ENCODE measurements at regions not wholly inside any gene's neighbourhood (a gene's known extent, or its start where the extent isn't known, plus 50 kb on each side); places are given as distances from the start of the nearest gene placed in this dataset.

- DNase-seq (no peak), ATAC-seq (ENCODE audit: low read depth) (no peak)
- intact Hi-C loops (cut with micrococcal nuclease), result no loop called here
- no CpG with 5 or more reads among the region's 5 CpGs for WGBS (ENCODE audit: insufficient coverage)
- ChIA-PET CTCF (no interaction called here), POLR2A (no interaction called here)
- H3K4me1 Mint-ChIP-seq, result no peaks in the 10 kb centered on the region
- H3K4me2 ChIP-seq (replicated peaks; ENCODE audit: low read depth, low read length, poor library complexity, severe bottlenecking), result no peak overlapping the region
- no peak overlapping the region for H3K4me3 ChIP-seq (ENCODE audit: control extremely low read depth in 1 of 5, extremely low read depth in 1 of 5, insufficient read depth in 1 of 5, low read depth in 2 of 5, low read length in 4 of 5)
- no peak for TF ChIP-seq CTCF (IDR thresholded peaks at IDR 0.05)
- TF ChIP-seq EZH2 (IDR thresholded peaks at IDR 0.05; ENCODE audit: borderline replicate concordance, insufficient read depth, low read depth, low read length, poor library complexity, severe bottlenecking), result no peak
- H3K4me3 Mint-ChIP-seq, result no peak overlapping the region
- no peaks in the 10 kb centered on the region for H4K20me1 ChIP-seq (ENCODE audit: control insufficient read depth, insufficient read depth, low read length, poor library complexity, severe bottlenecking)
- no peak overlapping the region for H3K27ac Mint-ChIP-seq
- H3K36me3 ChIP-seq (replicated peaks in 1 of 2; ENCODE audit: control extremely low read depth in 1 of 2, control insufficient read depth in 1 of 2, extremely low read depth in 1 of 2, insufficient read depth in 2 of 2, low read length in 1 of 2), result no peaks in the 10 kb centered on the region
- H3K27me3 Mint-ChIP-seq, result no peaks in the 10 kb centered on the region
- no peaks in the 10 kb centered on the region for H3K9me3 Mint-ChIP-seq (ENCODE audit: insufficient read depth)
- no peak overlapping the region for H3K27ac ChIP-seq (ENCODE audit: low read length in 2 of 2)
- no peaks in the 10 kb centered on the region for H3K27me3 ChIP-seq (replicated peaks in 1 of 4; ENCODE audit: control extremely low read depth in 1 of 4, control insufficient read depth in 3 of 4, insufficient read depth in 4 of 4, low read length in 3 of 4)
- no peaks in the 10 kb centered on the region for H3K4me1 ChIP-seq (ENCODE audit: control insufficient read depth in 2 of 2, insufficient read depth in 2 of 2, low read length in 2 of 2)
- no peaks in the 10 kb centered on the region for H3K9me3 ChIP-seq (ENCODE audit: control extremely low read depth in 1 of 3, control insufficient read depth in 2 of 3, insufficient read depth in 1 of 3, low read length in 2 of 3)
- H2AFZ ChIP-seq (ENCODE audit: insufficient read depth, low read depth, low read length, poor library complexity, severe bottlenecking), result no peak overlapping the region
- H3K9ac ChIP-seq (ENCODE audit: low read length), result no peak overlapping the region
- H3K79me2 ChIP-seq (ENCODE audit: control insufficient read depth, insufficient read depth, low read length), result no peaks in the 10 kb centered on the region
Measured at GRCh38 chr4:127400276-127400675, 232.5 kb upstream of the INTU start.

- CTCF ChIA-PET, result no interaction called here
- no peak overlapping the region for H3K4me3 ChIP-seq (ENCODE audit: control extremely low read depth in 1 of 5, extremely low read depth in 1 of 5, insufficient read depth in 1 of 5, low read depth in 2 of 5, low read length in 4 of 5)
- H3K4me3 Mint-ChIP-seq, result no peak overlapping the region
- H3K9me3 ChIP-seq (ENCODE audit: control extremely low read depth in 1 of 3, control insufficient read depth in 2 of 3, insufficient read depth in 1 of 3, low read length in 2 of 3), result no peaks in the 10 kb centered on the region
- DNase-seq (peak; percentile 5), ATAC-seq (ENCODE audit: low read depth) (no peak)
- no peak overlapping the region for H3K9ac ChIP-seq (ENCODE audit: low read length)
- no peaks in the 10 kb centered on the region for H3K27me3 ChIP-seq (replicated peaks in 1 of 4; ENCODE audit: control extremely low read depth in 1 of 4, control insufficient read depth in 3 of 4, insufficient read depth in 4 of 4, low read length in 3 of 4)
- intact Hi-C loops (cut with micrococcal nuclease), result no loop called here
- POLR2A ChIA-PET, result no interaction called here
- H3K27me3 Mint-ChIP-seq, result no peaks in the 10 kb centered on the region
- H3K4me1 ChIP-seq (ENCODE audit: control insufficient read depth in 2 of 2, insufficient read depth in 2 of 2, low read length in 2 of 2), result no peaks in the 10 kb centered on the region
- TF ChIP-seq EZH2 (IDR thresholded peaks at IDR 0.05; ENCODE audit: borderline replicate concordance, insufficient read depth, low read depth, low read length, poor library complexity, severe bottlenecking) (no peak), CTCF (IDR thresholded peaks at IDR 0.05) (no peak)
- H3K36me3 ChIP-seq (replicated peaks in 1 of 2; ENCODE audit: control extremely low read depth in 1 of 2, control insufficient read depth in 1 of 2, extremely low read depth in 1 of 2, insufficient read depth in 2 of 2, low read length in 1 of 2), result no peaks in the 10 kb centered on the region
- no peak overlapping the region for H3K27ac ChIP-seq (ENCODE audit: low read length in 2 of 2)
- H3K9me3 Mint-ChIP-seq (ENCODE audit: insufficient read depth), result no peaks in the 10 kb centered on the region
- 0% methylated on average over 1 of the region's 1 CpG for WGBS (ENCODE audit: insufficient coverage)
- no peak overlapping the region for H2AFZ ChIP-seq (ENCODE audit: insufficient read depth, low read depth, low read length, poor library complexity, severe bottlenecking)
- no peaks in the 10 kb centered on the region for H3K4me1 Mint-ChIP-seq
- no peak overlapping the region for H3K27ac Mint-ChIP-seq
- H3K79me2 ChIP-seq (ENCODE audit: control insufficient read depth, insufficient read depth, low read length), result no peaks in the 10 kb centered on the region
- no peak overlapping the region for H3K4me2 ChIP-seq (replicated peaks; ENCODE audit: low read depth, low read length, poor library complexity, severe bottlenecking)
- no peaks in the 10 kb centered on the region for H4K20me1 ChIP-seq (ENCODE audit: control insufficient read depth, insufficient read depth, low read length, poor library complexity, severe bottlenecking)
Measured at GRCh38 chr4:127400731-127401346, 231.9 kb upstream of the INTU start.

All from B cell (primary cell).